ENCODE measurements at regions not wholly inside any gene's neighbourhood (a gene's known extent, or its start where the extent isn't known, plus 50 kb on each side); places are given as distances from the start of the nearest gene placed in this dataset.
"Not testable (repeated sequence)": the region's sequence is repeated elsewhere in the genome, so short reads cannot be mapped to it uniquely, and the experiment has no call there.

GRCh38 chrX:86887341-86887740, 630.3 kb upstream of the KLHL4 start:
- DNase-seq, result no peak

- DNase-seq, result no peak
Measured at GRCh38 chrX:86910027-86910426, 607.6 kb upstream of the KLHL4 start.

- no peak for DNase-seq
Measured at GRCh38 chrX:86910602-86911311, 606.8 kb upstream of the KLHL4 start.

- no peak for DNase-seq
Measured at GRCh38 chrX:86914569-86914968, 603.0 kb upstream of the KLHL4 start.

- DNase-seq, result no peak
Measured at GRCh38 chrX:86917959-86918358, 599.6 kb upstream of the KLHL4 start.

- DNase-seq, result no peak
Measured at GRCh38 chrX:86930419-86930818, 587.2 kb upstream of the KLHL4 start.

- no peak for DNase-seq
Measured at GRCh38 chrX:86935988-86936387, 581.6 kb upstream of the KLHL4 start.

GRCh38 chrX:86946569-86946968, 571.0 kb upstream of the KLHL4 start:
- DNase-seq, result peak; percentile 7

GRCh38 chrX:86964321-86964720, 553.3 kb upstream of the KLHL4 start:
- DNase-seq, result no peak

GRCh38 chrX:86981326-86981879, 536.2 kb upstream of the KLHL4 start:
- no peak for DNase-seq

- DNase-seq, result not testable (repeated sequence)
Measured at GRCh38 chrX:86987351-86987750, 530.3 kb upstream of the KLHL4 start.

GRCh38 chrX:87003031-87003430, 514.6 kb upstream of the KLHL4 start:
- DNase-seq, result no peak

- DNase-seq, result no peak
Measured at GRCh38 chrX:87005183-87005582, 512.4 kb upstream of the KLHL4 start.

GRCh38 chrX:87005885-87006284, 511.7 kb upstream of the KLHL4 start:
- DNase-seq, result no peak

- no peak for DNase-seq
Measured at GRCh38 chrX:87006561-87006960, 511.0 kb upstream of the KLHL4 start.

GRCh38 chrX:87017210-87017609, 500.4 kb upstream of the KLHL4 start:
- DNase-seq, result no peak

- not testable (repeated sequence) for DNase-seq
Measured at GRCh38 chrX:87033115-87033514, 484.5 kb upstream of the KLHL4 start.

GRCh38 chrX:87045352-87045751, 472.2 kb upstream of the KLHL4 start:
- DNase-seq, result no peak

GRCh38 chrX:87049567-87049966, 468.0 kb upstream of the KLHL4 start:
- no peak for DNase-seq

- DNase-seq, result no peak
Measured at GRCh38 chrX:87063642-87064041, 454.0 kb upstream of the KLHL4 start.

- no peak for DNase-seq
Measured at GRCh38 chrX:87064502-87064901, 453.1 kb upstream of the KLHL4 start.

GRCh38 chrX:87067795-87068369, 449.7 kb upstream of the KLHL4 start:
- no peak for DNase-seq

GRCh38 chrX:87078231-87078630, 439.4 kb upstream of the KLHL4 start:
- no peak for DNase-seq

- DNase-seq, result no peak
Measured at GRCh38 chrX:87098477-87098876, 419.1 kb upstream of the KLHL4 start.

GRCh38 chrX:87105131-87105530, 412.5 kb upstream of the KLHL4 start:
- DNase-seq, result no peak
